Pons (tissue), 1 donor: ENCODE measurements at regions not wholly inside any gene's neighbourhood (a gene's known extent, or its start where the extent isn't known, plus 50 kb on each side); places are given as distances from the start of the nearest gene placed in this dataset.

Experiments used
- DNase-seq: peaks from one replicate; pipeline ENCODE4 v3.0.0-alpha.2; 2016; ENCODE audit warnings: low spot score

- DNase-seq = no peak
These were observed 119.9 kb downstream of the ETAA1 start for GRCh38 chr2:67516899-67517530.

- no peak for DNase-seq
These were observed 125.0 kb downstream of the ETAA1 start for GRCh38 chr2:67522148-67522547.

GRCh38 chr2:67524213-67524612 is 127.1 kb downstream of the ETAA1 start:
- DNase-seq = no peak

GRCh38 chr2:67524777-67525176 is 127.6 kb downstream of the ETAA1 start:
- no peak for DNase-seq

- no peak for DNase-seq
These were observed 129.2 kb downstream of the ETAA1 start for GRCh38 chr2:67526283-67526682.

- DNase-seq = no peak
These were observed 131.2 kb downstream of the ETAA1 start for GRCh38 chr2:67528320-67528719.

- no peak for DNase-seq
These were observed 135.3 kb downstream of the ETAA1 start for GRCh38 chr2:67532387-67532786.

- DNase-seq = no peak
These were observed 137.6 kb downstream of the ETAA1 start for GRCh38 chr2:67534745-67535144.

- no peak for DNase-seq
These were observed 143.8 kb downstream of the ETAA1 start for GRCh38 chr2:67540962-67541361.

- peak; percentile 38 for DNase-seq
These were observed 147.2 kb downstream of the ETAA1 start for GRCh38 chr2:67544286-67544685.

GRCh38 chr2:67548317-67549201 is 151.4 kb downstream of the ETAA1 start:
- DNase-seq = no peak

- no peak for DNase-seq
These were observed 162.0 kb downstream of the ETAA1 start for GRCh38 chr2:67559156-67559555.

GRCh38 chr2:67560771-67561456 is 163.8 kb downstream of the ETAA1 start:
- no peak for DNase-seq

- DNase-seq = no peak
These were observed 164.4 kb downstream of the ETAA1 start for GRCh38 chr2:67561457-67561965.

- no peak for DNase-seq
These were observed 166.9 kb downstream of the ETAA1 start for GRCh38 chr2:67564076-67564475.

GRCh38 chr2:67564626-67565025 is 167.5 kb downstream of the ETAA1 start:
- DNase-seq = no peak

- no peak for DNase-seq
These were observed 168.1 kb downstream of the ETAA1 start for GRCh38 chr2:67565262-67565661.

- no peak for DNase-seq
These were observed 168.6 kb downstream of the ETAA1 start for GRCh38 chr2:67565761-67566160.

- no peak for DNase-seq
These were observed 169.2 kb downstream of the ETAA1 start for GRCh38 chr2:67566285-67566684.

- DNase-seq = no peak
These were observed 170.0 kb downstream of the ETAA1 start for GRCh38 chr2:67566958-67567635.

- DNase-seq = no peak
These were observed 170.8 kb downstream of the ETAA1 start for GRCh38 chr2:67567886-67568285.

- DNase-seq = no peak
These were observed 173.5 kb downstream of the ETAA1 start for GRCh38 chr2:67570611-67571010.
